ENCODE measurements at regions not wholly inside any gene's neighbourhood (a gene's known extent, or its start where the extent isn't known, plus 50 kb on each side); places are given as distances from the start of the nearest gene placed in this dataset.

GRCh38 chr4:189198624-189199023 lies 742.0 kb upstream of the FRG1 start:
- BruUV-seq (replicated peaks): no TSS peak

More at GRCh38 chr4:189198624-189199023, 742.0 kb upstream of the FRG1 start:
- POLR2A ChIA-PET: no interaction called here
- H3K27me3 ChIP-seq (ENCODE audit: insufficient read depth, low read length): no peaks in the 10 kb centered on the region
- no peaks in the 10 kb centered on the region for H3K9me2 ChIP-seq (ENCODE audit: insufficient read depth)
- no peak overlapping the region for H3K4me2 ChIP-seq (ENCODE audit: low read length)
- no peak overlapping the region for H2AFZ ChIP-seq (ENCODE audit: low read depth, low read length, poor library complexity, severe bottlenecking)
- no peaks in the 10 kb centered on the region for H4K20me1 ChIP-seq (ENCODE audit: insufficient read depth)
- no peak overlapping the region for H3K9ac ChIP-seq (ENCODE audit: low read length)
- H3K36me3 ChIP-seq (ENCODE audit: control insufficient read depth in 1 of 2, insufficient read depth in 2 of 2, low read length in 2 of 2): no peaks in the 10 kb centered on the region
- RAD21 ChIA-PET (ENCODE audit: low non-redundant PET in 1 of 2, low total read pairs in 2 of 2, uncharacterized antibody in 2 of 2, unreplicated experiment in 2 of 2): no interaction called here
- no peak for ATAC-seq
- no peak for DNase-seq (ENCODE audit: low read depth, low spot score)
- H3K79me2 ChIP-seq (ENCODE audit: insufficient read depth, low read length): no peaks in the 10 kb centered on the region
- no peak overlapping the region for H3K4me3 ChIP-seq (replicated peaks in 1 of 2; ENCODE audit: low read depth in 1 of 2, low read length in 2 of 2)
- CTCF ChIA-PET: no interaction called here
- peaks cover 0 to 7% of the 10 kb centered on the region in 2 experiments; a peak in 2 of 4 replicates for H3K4me1 ChIP-seq (ENCODE audit: control insufficient read depth in 1 of 2, insufficient read depth in 2 of 2, low read length in 2 of 2)
- intact Hi-C loops (cut with micrococcal nuclease): no loop called here
- TF ChIP-seq EZH2 (IDR thresholded peaks at IDR 0.05) (no peak), EGR1 (IDR thresholded peaks at IDR 0.05; ENCODE audit: low read depth) (no peak), CEBPB (IDR thresholded peaks at IDR 0.05; ENCODE audit: low read depth) (no peak), CBX3 (IDR thresholded peaks at IDR 0.05; ENCODE audit: low read depth) (no peak), POLR2A (IDR thresholded peaks at IDR 0.05; ENCODE audit: borderline replicate concordance, extremely low read depth, insufficient read depth, insufficient read length) (no peak), SIN3A (IDR thresholded peaks at IDR 0.05; ENCODE audit: low read depth) (no peak), SRF (IDR thresholded peaks at IDR 0.05; ENCODE audit: low read depth) (no peak), ZFX (IDR thresholded peaks at IDR 0.05) (no peak), MAX (IDR thresholded peaks at IDR 0.05) (no peak), RAD21 (IDR thresholded peaks at IDR 0.05; ENCODE audit: low read depth) (no peak), ZBTB33 (IDR thresholded peaks at IDR 0.05; ENCODE audit: extremely low read depth, insufficient replicate concordance, low read length) (no peak), YY1 (IDR thresholded peaks at IDR 0.05; ENCODE audit: extremely low read depth, insufficient replicate concordance, low read depth, low read length) (no peak), ELF1 (IDR thresholded peaks at IDR 0.05; ENCODE audit: borderline replicate concordance, low read depth) (no peak), POLR2AphosphoS5 (IDR thresholded peaks at IDR 0.05; ENCODE audit: low read depth, low read length) (no peak), JUND (IDR thresholded peaks at IDR 0.05) (no peak), CTCF (IDR thresholded peaks at IDR 0.05 in 2 of 3, conservative IDR thresholded peaks at IDR 0.05 in 1 of 3; ENCODE audit: borderline replicate concordance in 1 of 3, insufficient read depth in 1 of 3, low read depth in 2 of 3, low read length in 2 of 3) (no peak)
- no peaks in the 10 kb centered on the region for H3K9me3 ChIP-seq (ENCODE audit: control insufficient read depth in 1 of 2, insufficient read depth in 1 of 2, low read depth in 1 of 2, low read length in 2 of 2)
- H3K27ac ChIP-seq (ENCODE audit: low read depth, low read length): no peak overlapping the region
